ENCODE measurements at regions not wholly inside any gene's neighbourhood (a gene's known extent, or its start where the extent isn't known, plus 50 kb on each side); places are given as distances from the start of the nearest gene placed in this dataset.

GRCh38 chr6:126913651-126914050, 204.8 kb upstream of the RSPO3 start:
- TF ChIP-seq, protein P1, sequence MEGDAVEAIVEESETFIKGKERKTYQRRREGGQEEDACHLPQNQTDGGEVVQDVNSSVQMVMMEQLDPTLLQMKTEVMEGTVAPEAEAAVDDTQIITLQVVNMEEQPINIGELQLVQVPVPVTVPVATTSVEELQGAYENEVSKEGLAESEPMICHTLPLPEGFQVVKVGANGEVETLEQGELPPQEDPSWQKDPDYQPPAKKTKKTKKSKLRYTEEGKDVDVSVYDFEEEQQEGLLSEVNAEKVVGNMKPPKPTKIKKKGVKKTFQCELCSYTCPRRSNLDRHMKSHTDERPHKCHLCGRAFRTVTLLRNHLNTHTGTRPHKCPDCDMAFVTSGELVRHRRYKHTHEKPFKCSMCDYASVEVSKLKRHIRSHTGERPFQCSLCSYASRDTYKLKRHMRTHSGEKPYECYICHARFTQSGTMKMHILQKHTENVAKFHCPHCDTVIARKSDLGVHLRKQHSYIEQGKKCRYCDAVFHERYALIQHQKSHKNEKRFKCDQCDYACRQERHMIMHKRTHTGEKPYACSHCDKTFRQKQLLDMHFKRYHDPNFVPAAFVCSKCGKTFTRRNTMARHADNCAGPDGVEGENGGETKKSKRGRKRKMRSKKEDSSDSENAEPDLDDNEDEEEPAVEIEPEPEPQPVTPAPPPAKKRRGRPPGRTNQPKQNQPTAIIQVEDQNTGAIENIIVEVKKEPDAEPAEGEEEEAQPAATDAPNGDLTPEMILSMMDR (conservative IDR thresholded peaks at IDR 0.05; ENCODE audit: low read depth, low read length), result no peak
- no peak for TF ChIP-seq CEBPB (IDR thresholded peaks at IDR 0.05; ENCODE audit: low read depth, low read length)
- TF ChIP-seq BHLHE40 (IDR thresholded peaks at IDR 0.05; ENCODE audit: low read depth, low read length), result no peak
- no peak for TF ChIP-seq RFX5 (IDR thresholded peaks at IDR 0.05; ENCODE audit: low read depth, low read length)
- TF ChIP-seq POLR2A (IDR thresholded peaks at IDR 0.05; ENCODE audit: low read depth, low read length), result no peak
